Neural cell (in vitro differentiated cells): ENCODE measurements at regions not wholly inside any gene's neighbourhood (a gene's known extent, or its start where the extent isn't known, plus 50 kb on each side); places are given as distances from the start of the nearest gene placed in this dataset.

Experiments used
- EZH2 ChIP-seq: fragments of 200-600, 300-800 bp; shearing (Covaris generic), sonication (generic); IDR thresholded peaks from 2 replicates; pipeline ENCODE4 v1.6.1; 2014; ENCODE audit warnings: antibody characterized with exemption, low read length, borderline replicate concordance, mild to moderate bottlenecking; ENCODE audit not compliant: insufficient read depth, poor library complexity, severe bottlenecking
- POLR2AphosphoS5 ChIP-seq: IDR thresholded peaks from 2 replicates; pipeline ENCODE4 v1.6.1; 2012
- TF ChIP-seq, protein P1 (sequence below): fragments of 450-650 bp; IDR thresholded peaks from 2 replicates; pipeline ENCODE4 v1.5.1; 2014; ENCODE audit warnings: antibody characterized with exemption, mild to moderate bottlenecking, moderate library complexity; ENCODE audit not compliant: poor library complexity, severe bottlenecking

DNA sequence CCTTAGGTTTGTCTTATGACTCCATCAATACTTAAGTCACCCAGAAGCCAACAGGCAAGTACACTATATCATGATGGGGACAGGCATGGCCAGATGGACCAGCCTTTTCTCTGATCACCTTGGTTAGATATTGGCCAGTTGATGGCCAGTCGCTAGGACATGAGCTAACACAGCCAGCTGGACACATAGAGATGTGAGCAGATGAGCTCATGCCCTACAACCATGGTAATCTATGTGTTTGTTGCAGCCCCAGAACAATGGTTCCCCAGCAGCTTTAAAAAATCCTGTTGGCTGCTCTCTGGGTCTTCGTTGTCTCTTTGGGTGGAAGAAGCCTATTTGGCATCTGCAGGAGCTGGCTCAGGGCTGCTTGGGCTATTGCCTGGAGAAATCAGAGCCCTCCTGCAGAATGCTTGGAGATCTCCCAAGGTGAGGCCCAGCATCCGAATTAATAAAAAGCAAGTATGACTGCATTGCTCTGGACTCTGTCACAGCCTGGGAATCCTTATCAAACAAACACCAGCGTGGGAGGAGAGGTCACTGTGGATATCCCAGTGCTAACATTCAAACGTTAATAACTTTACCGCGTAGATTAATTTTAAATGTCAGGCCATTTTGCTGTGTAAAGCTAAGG, 62.3 kb upstream of the KLHL29 start:
- no peak for TF ChIP-seq EZH2
- TF ChIP-seq, protein P1, sequence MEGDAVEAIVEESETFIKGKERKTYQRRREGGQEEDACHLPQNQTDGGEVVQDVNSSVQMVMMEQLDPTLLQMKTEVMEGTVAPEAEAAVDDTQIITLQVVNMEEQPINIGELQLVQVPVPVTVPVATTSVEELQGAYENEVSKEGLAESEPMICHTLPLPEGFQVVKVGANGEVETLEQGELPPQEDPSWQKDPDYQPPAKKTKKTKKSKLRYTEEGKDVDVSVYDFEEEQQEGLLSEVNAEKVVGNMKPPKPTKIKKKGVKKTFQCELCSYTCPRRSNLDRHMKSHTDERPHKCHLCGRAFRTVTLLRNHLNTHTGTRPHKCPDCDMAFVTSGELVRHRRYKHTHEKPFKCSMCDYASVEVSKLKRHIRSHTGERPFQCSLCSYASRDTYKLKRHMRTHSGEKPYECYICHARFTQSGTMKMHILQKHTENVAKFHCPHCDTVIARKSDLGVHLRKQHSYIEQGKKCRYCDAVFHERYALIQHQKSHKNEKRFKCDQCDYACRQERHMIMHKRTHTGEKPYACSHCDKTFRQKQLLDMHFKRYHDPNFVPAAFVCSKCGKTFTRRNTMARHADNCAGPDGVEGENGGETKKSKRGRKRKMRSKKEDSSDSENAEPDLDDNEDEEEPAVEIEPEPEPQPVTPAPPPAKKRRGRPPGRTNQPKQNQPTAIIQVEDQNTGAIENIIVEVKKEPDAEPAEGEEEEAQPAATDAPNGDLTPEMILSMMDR, result no peak
- TF ChIP-seq POLR2AphosphoS5, result no peak
